ENCODE measurements at regions not wholly inside any gene's neighbourhood (a gene's known extent, or its start where the extent isn't known, plus 50 kb on each side); places are given as distances from the start of the nearest gene placed in this dataset.

- Histone ChIP-seq H3K4me1 (ENCODE audit: control insufficient read depth in 1 of 2, insufficient read depth in 2 of 2, low read depth in 1 of 2, low read length in 1 of 2) (no peaks in the 10 kb centered on the region; a peak in 1 of 4 replicates), H3K9me3 (0 out of 2 replicates have a peak, but pooled peaks cover 2% of the 10 kb centered on the region), H3K4me2 (no peak overlapping the region), H3K4me3 (ENCODE audit: low read depth in 2 of 2, low read length in 1 of 2) (no peak overlapping the region), H4K20me1 (ENCODE audit: insufficient read depth) (no peaks in the 10 kb centered on the region), H3K36me3 (replicated peaks in 1 of 2; ENCODE audit: control insufficient read depth in 1 of 2, insufficient read depth in 2 of 2, low read length in 1 of 2) (no peaks in the 10 kb centered on the region), H3K9ac (no peak overlapping the region), H3F3A (replicated peaks; ENCODE audit: insufficient read depth) (no peaks in the 10 kb centered on the region), H2AFZ (ENCODE audit: low read depth) (no peak overlapping the region), H3K9me2 (no peaks in the 10 kb centered on the region), H3K79me2 (ENCODE audit: insufficient read depth) (no peaks in the 10 kb centered on the region), H3K27me3 (ENCODE audit: insufficient read depth) (no peaks in the 10 kb centered on the region), H3K27ac (ENCODE audit: low read depth in 2 of 2, low read length in 1 of 2) (no peak overlapping the region)
- CTCF ChIA-PET = interaction anchor here (0.7 to 1.1 kb wide), 2 partner anchors 10 to 268 kb away, joined by 3 read pairs; no protein-coding TSS in a partner anchor
- DNase-seq = peak; percentile 51
- WGBS (ENCODE audit: low lambda C conversion rate) = 92% methylated on average over 14 of the region's 19 CpGs
- TF ChIP-seq NFIC (IDR thresholded peaks at IDR 0.05; ENCODE audit: borderline replicate concordance) (no peak), NRF1 (IDR thresholded peaks at IDR 0.05; ENCODE audit: low read depth, low read length) (no peak), TAF1 (IDR thresholded peaks at IDR 0.05; ENCODE audit: borderline replicate concordance, low read depth, low read length) (no peak), MXI1 (IDR thresholded peaks at IDR 0.05; ENCODE audit: low read depth, low read length) (no peak), MEF2A (IDR thresholded peaks at IDR 0.05; ENCODE audit: borderline replicate concordance, low read depth) (no peak), YY1 (IDR thresholded peaks at IDR 0.05; ENCODE audit: low read depth) (no peak), RCOR1 (IDR thresholded peaks at IDR 0.05; ENCODE audit: low read length) (no peak), USF1 (IDR thresholded peaks at IDR 0.05; ENCODE audit: borderline replicate concordance, low read depth) (no peak), GATA2 (CRISPR knock-in tag; IDR thresholded peaks at IDR 0.05) (no peak), REST (IDR thresholded peaks at IDR 0.05; ENCODE audit: low read depth, low read length) (no peak), FOXJ3 (CRISPR knock-in tag; IDR thresholded peaks at IDR 0.05) (no peak), TCF12 (IDR thresholded peaks at IDR 0.05) (no peak), POLR2AphosphoS5 (IDR thresholded peaks at IDR 0.05; ENCODE audit: low read depth, low read length) (no peak), RAD21 (IDR thresholded peaks at IDR 0.05; ENCODE audit: low read length) (no peak), SIN3A (IDR thresholded peaks at IDR 0.05; ENCODE audit: borderline replicate concordance, low read depth, low read length) (no peak)
- TF ChIP-seq, protein P1, sequence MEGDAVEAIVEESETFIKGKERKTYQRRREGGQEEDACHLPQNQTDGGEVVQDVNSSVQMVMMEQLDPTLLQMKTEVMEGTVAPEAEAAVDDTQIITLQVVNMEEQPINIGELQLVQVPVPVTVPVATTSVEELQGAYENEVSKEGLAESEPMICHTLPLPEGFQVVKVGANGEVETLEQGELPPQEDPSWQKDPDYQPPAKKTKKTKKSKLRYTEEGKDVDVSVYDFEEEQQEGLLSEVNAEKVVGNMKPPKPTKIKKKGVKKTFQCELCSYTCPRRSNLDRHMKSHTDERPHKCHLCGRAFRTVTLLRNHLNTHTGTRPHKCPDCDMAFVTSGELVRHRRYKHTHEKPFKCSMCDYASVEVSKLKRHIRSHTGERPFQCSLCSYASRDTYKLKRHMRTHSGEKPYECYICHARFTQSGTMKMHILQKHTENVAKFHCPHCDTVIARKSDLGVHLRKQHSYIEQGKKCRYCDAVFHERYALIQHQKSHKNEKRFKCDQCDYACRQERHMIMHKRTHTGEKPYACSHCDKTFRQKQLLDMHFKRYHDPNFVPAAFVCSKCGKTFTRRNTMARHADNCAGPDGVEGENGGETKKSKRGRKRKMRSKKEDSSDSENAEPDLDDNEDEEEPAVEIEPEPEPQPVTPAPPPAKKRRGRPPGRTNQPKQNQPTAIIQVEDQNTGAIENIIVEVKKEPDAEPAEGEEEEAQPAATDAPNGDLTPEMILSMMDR (IDR thresholded peaks at IDR 0.05) = no peak
- TF ChIP-seq, protein P2, sequence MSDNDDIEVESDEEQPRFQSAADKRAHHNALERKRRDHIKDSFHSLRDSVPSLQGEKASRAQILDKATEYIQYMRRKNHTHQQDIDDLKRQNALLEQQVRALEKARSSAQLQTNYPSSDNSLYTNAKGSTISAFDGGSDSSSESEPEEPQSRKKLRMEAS (IDR thresholded peaks at IDR 0.05; ENCODE audit: low read depth) = no peak
- POLR2A ChIA-PET = no interaction called here
These were observed 84.9 kb upstream of the PRR5 start for GRCh38 chr22:44616882-44617655.
